WTC11 (cell line): ENCODE measurements at regions not wholly inside any gene's neighbourhood (a gene's known extent, or its start where the extent isn't known, plus 50 kb on each side); places are given as distances from the start of the nearest gene placed in this dataset.

Experiments
- ATF1 ChIP-seq: sonication (generic); formaldehyde crosslinking; IDR thresholded peaks from 2 replicates; pipeline ENCODE4 v1.8.1; 2023; ENCODE audit warnings: mild to moderate bottlenecking, moderate library complexity, missing genetic modification reagents
- ESRRA ChIP-seq: sonication (generic); formaldehyde crosslinking; IDR thresholded peaks from 2 replicates; pipeline ENCODE4 v1.8.1; 2022; ENCODE audit warnings: mild to moderate bottlenecking, missing genetic modification reagents, borderline replicate concordance
- FOXJ3 ChIP-seq: sonication (generic); formaldehyde crosslinking; IDR thresholded peaks from 2 replicates; pipeline ENCODE4 v1.9.0; 2021; ENCODE audit warnings: missing genetic modification reagents, mild to moderate bottlenecking, borderline replicate concordance
- FOXP4 ChIP-seq: sonication (generic); formaldehyde crosslinking; IDR thresholded peaks from 2 replicates; pipeline ENCODE4 v1.8.0; 2022; ENCODE audit warnings: mild to moderate bottlenecking, missing genetic modification reagents
- MAX ChIP-seq: sonication (generic); formaldehyde crosslinking; IDR thresholded peaks from 2 replicates; pipeline ENCODE4 v1.8.0; 2022; ENCODE audit warnings: mild to moderate bottlenecking, missing genetic modification reagents
- NFYB ChIP-seq: sonication (generic); formaldehyde crosslinking; conservative IDR thresholded peaks from 2 replicates; pipeline ENCODE4 v1.8.0; 2022; ENCODE audit warnings: low read depth, missing genetic modification reagents
- RELA ChIP-seq: sonication (generic); formaldehyde crosslinking; IDR thresholded peaks from 2 replicates; pipeline ENCODE4 v1.8.1; 2022; ENCODE audit warnings: missing genetic modification reagents, mild to moderate bottlenecking, borderline replicate concordance
- SMAD3 ChIP-seq: sonication (generic); formaldehyde crosslinking; IDR thresholded peaks from 2 replicates; pipeline ENCODE4 v1.8.0; 2022; ENCODE audit warnings: missing genetic modification reagents, mild to moderate bottlenecking, borderline replicate concordance
- SP1 ChIP-seq: sonication (generic); formaldehyde crosslinking; conservative IDR thresholded peaks from 2 replicates; pipeline ENCODE4 v1.8.1; 2022; ENCODE audit warnings: missing genetic modification reagents
- ZNF121 ChIP-seq: sonication (generic); formaldehyde crosslinking; IDR thresholded peaks from 2 replicates; pipeline ENCODE4 v1.8.0; 2023; ENCODE audit warnings: missing genetic modification reagents
- ZNF671 ChIP-seq: fragments of 250-450 bp; sonication (Bioruptor Pico); IDR thresholded peaks from 2 replicates; pipeline ENCODE4 v1.8.0; 2021; ENCODE audit warnings: mild to moderate bottlenecking
- TF ChIP-seq, protein P1 (sequence below): fragments of 200-600 bp; IDR thresholded peaks from 2 replicates; pipeline ENCODE4 v1.8.0; 2022; ENCODE audit warnings: antibody characterized with exemption

- TF ChIP-seq, protein P1, sequence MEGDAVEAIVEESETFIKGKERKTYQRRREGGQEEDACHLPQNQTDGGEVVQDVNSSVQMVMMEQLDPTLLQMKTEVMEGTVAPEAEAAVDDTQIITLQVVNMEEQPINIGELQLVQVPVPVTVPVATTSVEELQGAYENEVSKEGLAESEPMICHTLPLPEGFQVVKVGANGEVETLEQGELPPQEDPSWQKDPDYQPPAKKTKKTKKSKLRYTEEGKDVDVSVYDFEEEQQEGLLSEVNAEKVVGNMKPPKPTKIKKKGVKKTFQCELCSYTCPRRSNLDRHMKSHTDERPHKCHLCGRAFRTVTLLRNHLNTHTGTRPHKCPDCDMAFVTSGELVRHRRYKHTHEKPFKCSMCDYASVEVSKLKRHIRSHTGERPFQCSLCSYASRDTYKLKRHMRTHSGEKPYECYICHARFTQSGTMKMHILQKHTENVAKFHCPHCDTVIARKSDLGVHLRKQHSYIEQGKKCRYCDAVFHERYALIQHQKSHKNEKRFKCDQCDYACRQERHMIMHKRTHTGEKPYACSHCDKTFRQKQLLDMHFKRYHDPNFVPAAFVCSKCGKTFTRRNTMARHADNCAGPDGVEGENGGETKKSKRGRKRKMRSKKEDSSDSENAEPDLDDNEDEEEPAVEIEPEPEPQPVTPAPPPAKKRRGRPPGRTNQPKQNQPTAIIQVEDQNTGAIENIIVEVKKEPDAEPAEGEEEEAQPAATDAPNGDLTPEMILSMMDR = no peak
- TF ChIP-seq MAX (CRISPR knock-in tag) (no peak), RELA (CRISPR knock-in tag) (no peak), ATF1 (CRISPR knock-in tag) (no peak), FOXJ3 (CRISPR knock-in tag) (no peak), ZNF671 (no peak), SMAD3 (CRISPR knock-in tag) (no peak), NFYB (CRISPR knock-in tag) (no peak), FOXP4 (CRISPR knock-in tag) (no peak), SP1 (CRISPR knock-in tag) (no peak), ESRRA (no peak), ZNF121 (no peak)
Measured at GRCh38 chr18:38951633-38952032, 1386.0 kb upstream of the CELF4 start.
